HG02588 (cell line): ENCODE measurements at regions not wholly inside any gene's neighbourhood (a gene's known extent, or its start where the extent isn't known, plus 50 kb on each side); places are given as distances from the start of the nearest gene placed in this dataset.

Experiments used
- ATAC-seq: cut with Tn5 transposase; IDR thresholded peaks from one replicate; pipeline ENCODE4 v1.9.1; 2021; ENCODE audit warnings: mild to moderate bottlenecking, moderate library complexity; ENCODE audit not compliant: unreplicated experiment

- ATAC-seq: no peak
Observed at GRCh38 chr10:31262672-31263071, 56.3 kb upstream of the ZEB1 start.

DNA sequence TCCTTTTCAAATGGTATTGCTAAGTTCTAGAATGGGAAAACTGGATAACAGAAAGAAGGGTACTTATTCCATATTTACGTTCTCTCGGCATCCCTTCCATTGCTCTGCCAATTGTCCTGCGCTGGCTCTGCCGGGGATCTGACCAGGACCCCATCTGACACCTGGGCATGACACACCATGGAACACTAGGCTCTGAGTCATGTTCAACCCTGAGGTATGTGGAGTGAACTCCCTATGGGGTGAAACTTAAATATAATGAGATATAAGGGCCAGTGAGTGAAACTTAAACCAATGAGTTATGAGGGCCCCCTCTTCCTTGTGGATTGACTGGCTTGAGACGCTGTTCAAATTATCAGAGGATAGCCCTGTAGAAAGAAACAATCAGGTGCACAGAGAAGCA, 55.1 kb upstream of the ZEB1 start:
- ATAC-seq: no peak

GRCh38 chr10:31268444-31269303, 50.3 kb upstream of the ZEB1 start:
- no peak for ATAC-seq
